GM19025 (cell line): ENCODE measurements at regions not wholly inside any gene's neighbourhood (a gene's known extent, or its start where the extent isn't known, plus 50 kb on each side); places are given as distances from the start of the nearest gene placed in this dataset.
"Not testable (repeated sequence)": the region's sequence is repeated elsewhere in the genome, so short reads cannot be mapped to it uniquely, and the experiment has no call there.

Experiments
- ATAC-seq: cut with Tn5 transposase; IDR thresholded peaks from one replicate; pipeline ENCODE4 v1.9.1; 2021; ENCODE audit warnings: mild to moderate bottlenecking, low read depth, moderate library complexity; ENCODE audit not compliant: unreplicated experiment

DNA sequence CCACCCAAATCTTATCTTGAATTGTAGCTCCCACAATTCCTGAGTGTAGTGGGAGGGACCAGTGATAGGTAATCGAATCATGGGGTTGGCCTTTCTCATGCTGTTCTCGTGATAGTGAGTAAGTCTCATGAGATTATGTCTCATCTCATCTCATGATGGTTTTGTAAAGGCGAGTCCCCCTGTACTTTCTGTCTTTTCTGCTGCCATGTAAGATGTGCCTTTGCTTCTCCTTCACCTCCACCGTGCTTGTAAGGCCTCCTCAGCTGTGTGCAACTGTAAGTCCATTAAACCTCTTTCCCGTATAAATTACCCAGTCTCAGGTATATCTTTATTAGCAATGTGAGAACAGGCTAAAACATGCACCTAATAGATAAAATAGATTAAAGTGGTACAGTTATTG is 756.4 kb upstream of the SLITRK5 start:
- no peak for ATAC-seq

DNA sequence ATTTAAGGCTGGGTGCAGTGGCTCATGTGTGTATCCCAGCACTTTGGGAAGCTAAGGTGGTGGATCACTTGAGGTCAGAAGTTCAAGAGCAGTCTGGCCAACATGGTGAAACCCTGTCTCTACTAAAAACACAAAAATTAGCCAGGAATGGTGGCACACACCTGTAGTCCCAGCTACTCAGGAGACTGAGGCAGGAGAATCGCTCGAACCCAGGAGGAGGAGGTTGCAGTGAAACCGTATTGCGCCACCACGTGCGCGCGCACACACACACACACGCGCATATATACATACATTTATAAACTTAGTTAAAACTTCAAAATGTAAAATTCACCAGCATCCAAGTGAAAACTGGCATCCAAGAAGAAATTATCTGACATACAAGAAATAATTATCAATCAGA is 753.7 kb upstream of the SLITRK5 start:
- not testable (repeated sequence) for ATAC-seq

DNA sequence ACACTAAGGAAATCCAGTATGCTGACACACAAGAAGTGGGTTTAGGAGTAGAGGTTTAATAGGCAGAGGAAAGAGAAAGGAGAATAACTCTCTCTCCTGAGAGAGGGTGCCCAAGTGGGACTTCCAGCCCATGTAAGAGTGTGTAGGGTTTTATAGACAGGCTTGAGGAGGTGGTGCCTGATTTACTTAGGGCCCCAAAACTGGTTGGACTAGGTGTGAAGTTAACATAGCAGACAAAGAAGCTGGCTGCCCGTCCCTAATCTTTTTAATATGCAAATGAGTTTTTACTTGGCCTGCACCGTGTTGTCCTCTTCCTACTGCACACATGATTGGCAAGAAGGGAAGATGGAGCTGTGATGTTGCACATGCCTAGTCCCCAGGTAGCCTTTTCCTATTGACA is 752.5 kb upstream of the SLITRK5 start:
- no peak for ATAC-seq

GRCh38 chr13:86920961-86921360 is 750.2 kb upstream of the SLITRK5 start:
- no peak for ATAC-seq

- ATAC-seq = no peak
Measured at GRCh38 chr13:86922936-86923335, 748.2 kb upstream of the SLITRK5 start.

DNA sequence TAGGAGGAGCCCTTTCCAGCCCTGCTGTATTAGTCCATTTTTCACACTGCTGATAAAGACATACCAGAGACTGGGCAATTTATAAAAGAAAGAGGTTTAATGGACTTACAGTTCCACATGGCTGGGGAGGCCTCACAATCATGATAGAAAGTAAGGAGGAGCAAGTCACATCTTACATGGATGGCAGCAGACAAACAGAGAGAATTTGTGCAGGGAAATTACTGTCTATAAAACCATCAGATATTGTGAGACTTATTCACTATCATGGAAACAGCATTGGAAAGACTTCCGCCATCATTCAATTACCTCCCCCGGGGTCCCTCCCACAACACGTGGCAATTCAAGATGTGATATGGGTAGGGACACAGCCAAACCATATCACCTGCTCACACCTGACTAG is 744.3 kb upstream of the SLITRK5 start:
- ATAC-seq = not testable (repeated sequence)

DNA sequence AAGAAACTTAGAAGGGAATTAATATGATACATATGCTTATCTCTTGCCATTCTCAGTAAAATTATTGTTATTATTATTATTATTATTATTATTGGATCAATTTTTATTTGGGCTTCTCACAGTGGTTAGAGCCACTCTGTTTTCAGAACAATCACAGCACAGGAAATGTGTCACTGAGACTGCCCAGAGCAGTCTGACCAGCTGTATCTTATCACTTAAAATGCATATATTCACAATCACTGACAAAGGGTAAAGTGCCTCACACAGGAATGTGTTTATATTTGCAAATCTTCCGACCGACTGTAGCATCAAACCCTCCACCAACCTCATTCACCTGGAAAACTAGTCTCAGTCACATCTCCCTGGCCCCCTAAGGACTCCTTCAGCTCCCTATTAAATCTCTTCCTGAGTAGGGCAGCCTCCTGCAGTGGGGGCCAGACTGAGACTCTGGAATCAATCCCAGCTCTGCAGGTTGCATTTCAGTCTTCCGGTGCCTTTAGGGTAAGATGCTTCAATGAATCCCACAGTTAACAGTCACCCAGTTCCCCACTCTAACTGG is 738.3 kb upstream of the SLITRK5 start:
- no peak for ATAC-seq

DNA sequence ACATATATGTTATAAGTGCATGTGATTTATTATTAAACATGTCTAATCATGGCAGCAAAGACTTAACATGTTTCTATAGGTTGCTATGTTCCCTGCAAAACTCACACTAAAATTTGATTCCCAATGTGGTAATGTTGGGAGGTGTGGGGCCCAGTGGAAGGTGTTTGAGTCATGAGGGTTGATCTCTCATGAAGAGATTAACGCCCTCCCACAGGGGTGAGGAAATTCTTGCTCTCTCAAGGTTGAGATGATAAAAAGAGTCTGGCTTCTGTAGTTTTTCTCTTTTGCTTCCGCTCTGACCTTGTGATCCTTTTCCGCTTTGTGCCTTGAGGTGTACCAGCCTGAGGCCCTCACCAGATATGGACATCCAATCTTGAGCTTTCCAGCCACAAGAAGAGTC is 737.5 kb upstream of the SLITRK5 start:
- no peak for ATAC-seq

- no peak for ATAC-seq
Measured at GRCh38 chr13:86937316-86937715, 733.9 kb upstream of the SLITRK5 start.

DNA sequence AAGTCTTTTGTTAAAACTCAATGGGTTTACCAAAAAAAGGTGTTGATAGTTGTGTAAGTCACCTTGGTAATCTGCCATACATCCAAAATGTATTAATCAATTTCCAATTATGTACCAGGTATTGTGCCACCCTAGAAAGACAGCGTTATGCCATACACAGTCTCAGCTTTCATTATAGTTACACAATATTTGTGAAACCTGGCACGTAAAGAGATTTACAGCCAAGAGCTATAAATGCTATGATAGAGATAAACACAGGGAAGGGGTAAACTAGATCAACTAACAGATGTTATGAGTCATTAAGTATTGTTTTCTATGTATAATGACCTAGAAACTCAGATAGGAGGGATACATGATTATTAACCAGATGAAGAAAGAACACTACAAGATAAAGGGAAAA is 725.6 kb upstream of the SLITRK5 start:
- ATAC-seq = no peak

DNA sequence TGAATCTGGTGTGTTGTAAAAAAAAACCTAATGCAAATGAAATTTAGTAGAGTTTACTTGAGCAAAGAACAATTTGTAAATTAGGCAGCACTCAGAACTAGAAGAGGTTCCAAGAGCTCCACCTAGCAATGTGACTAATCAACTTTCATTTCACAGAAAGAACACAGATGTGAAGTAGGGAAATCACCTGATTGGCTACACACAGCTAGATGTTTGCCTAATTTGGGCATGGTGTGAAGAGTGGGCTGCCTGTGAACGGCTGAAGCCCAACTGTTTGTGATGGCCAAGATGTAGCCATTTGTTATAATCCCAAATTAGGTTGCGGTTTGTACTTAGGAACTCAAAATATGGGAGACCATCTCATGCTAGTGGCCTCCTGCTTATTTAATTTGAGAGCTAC is 724.4 kb upstream of the SLITRK5 start:
- no peak for ATAC-seq

GRCh38 chr13:86954341-86954740 is 716.8 kb upstream of the SLITRK5 start:
- no peak for ATAC-seq

DNA sequence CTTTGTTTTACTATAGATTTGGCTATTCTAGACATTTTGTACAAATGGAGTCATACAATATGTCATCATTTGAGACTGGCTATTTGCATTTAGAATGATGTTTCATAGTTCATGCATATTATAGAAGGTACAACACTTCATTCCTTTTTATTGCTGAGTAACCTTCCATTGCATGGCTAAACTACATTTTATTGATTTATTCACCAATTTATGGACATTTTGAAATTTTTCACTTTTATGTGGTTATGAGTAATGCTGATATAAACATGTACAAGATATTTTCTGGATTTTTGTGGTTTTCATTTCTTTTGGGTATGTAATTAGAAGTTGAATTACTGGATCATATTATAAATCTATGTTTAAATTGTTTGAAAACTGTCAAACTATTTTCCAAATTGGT is 710.3 kb upstream of the SLITRK5 start:
- ATAC-seq = no peak

DNA sequence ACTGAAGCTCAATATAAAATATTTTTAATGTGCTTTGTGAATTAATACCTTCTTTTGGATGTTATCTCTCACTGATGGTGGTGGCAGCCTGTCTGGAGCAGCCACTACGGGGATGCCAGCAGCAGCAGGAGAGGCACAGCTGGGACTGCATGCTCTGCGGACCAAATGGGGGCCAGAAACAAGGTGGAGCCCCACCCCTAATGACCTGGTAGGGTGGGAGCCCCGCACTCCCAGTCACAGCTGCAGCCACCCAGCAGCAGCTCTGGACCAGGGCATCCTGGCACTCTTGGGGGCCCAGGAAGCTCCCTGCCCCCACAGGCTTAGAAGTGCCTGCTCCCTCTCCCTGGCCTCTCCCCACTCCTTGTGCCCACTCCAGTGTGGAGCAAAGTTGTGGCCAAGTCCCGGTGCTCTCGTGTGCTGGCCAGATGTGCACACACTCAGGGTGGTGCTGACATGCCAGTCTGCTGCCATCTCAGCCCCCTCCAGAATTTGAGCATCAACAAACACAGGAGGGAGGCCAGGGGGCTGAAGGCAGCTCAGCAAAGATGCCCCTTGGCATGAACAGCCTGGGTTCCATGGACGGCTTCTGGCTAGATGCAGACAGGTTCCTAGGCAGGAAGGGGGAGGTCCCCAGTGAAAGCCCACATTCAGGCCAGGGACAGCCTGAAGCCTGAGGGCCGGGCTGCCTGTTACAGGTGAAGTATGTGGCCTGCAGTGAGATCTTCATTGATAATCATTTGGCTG is 696.7 kb upstream of the SLITRK5 start:
- ATAC-seq = no peak

DNA sequence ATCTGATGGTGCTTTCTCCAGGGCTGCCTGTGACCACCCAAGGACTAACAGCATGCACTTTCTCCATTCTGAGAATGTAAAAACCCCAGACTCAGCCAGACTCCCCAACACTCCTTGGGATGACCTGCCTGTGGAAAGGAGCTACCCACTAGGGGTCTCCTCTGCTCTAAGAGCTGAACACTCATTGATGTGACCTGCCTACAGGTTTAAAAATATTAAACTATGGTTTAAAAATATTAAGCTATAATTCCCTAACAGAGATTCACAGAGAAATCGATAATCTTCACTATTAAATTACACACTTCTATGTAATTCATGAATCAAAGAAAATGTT is 696.2 kb upstream of the SLITRK5 start:
- no peak for ATAC-seq

GRCh38 chr13:86976521-86977324 is 694.4 kb upstream of the SLITRK5 start:
- no peak for ATAC-seq

- no peak for ATAC-seq
Measured at GRCh38 chr13:86986448-86986847, 684.7 kb upstream of the SLITRK5 start.

GRCh38 chr13:86992251-86992650 is 678.9 kb upstream of the SLITRK5 start:
- no peak for ATAC-seq

- ATAC-seq = no peak
Measured at GRCh38 chr13:87003265-87003664, 667.9 kb upstream of the SLITRK5 start.

DNA sequence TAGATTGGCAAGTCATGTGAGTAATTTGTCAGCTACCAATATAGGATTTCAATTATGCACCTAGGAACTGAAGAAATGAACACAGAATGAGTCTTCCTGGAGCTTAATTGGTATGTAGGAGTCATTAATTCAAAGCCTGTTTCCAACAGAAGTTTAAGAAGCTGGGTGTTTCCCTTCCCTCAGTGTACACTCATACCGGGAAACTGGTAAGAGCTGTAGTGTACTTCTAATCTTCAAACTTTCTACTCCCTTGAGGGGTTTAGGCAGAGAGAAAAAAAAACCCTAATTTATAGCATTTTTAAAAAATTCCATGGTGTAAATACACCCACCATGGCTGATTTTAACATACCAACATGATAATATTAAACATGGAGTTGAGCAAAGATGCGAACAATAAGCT is 665.7 kb upstream of the SLITRK5 start:
- ATAC-seq = no peak

DNA sequence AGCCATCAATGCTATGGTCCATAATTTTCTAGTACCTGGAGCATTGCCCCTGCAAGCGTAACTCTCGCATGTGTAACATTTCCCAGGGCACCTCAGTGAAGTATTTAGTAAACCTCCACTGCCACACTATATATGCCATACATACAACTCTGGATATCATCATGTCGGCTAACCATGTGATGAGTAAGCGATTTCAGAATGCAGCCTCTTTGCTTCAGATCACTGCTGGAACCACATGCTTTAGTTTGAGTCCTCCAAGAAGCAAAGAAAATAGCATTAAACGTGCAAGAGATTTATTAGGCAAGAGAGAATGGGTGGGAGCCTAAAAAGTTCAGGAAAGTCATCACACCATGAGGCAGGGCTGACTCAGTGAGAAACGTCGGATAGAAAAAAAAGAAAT is 635.6 kb upstream of the SLITRK5 start:
- no peak for ATAC-seq

DNA sequence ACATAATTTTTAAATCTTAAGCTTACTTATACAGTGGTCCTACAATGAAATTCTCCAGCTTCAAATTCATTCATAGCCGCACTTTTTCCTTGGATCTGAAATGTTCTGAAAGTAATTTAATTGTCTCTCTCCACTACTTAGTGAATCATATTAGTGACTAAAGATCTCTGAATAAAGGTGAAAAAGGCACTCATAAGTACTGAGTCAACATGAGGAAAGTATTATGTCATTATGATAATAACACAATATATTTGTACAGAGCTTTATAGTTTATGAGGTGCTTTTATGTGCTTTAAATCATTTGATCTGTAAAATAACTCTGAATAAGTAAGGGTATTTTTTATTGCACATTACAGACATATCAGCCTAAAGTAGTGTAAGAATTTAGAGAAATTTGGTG is 628.2 kb upstream of the SLITRK5 start:
- ATAC-seq = no peak
